Body of pancreas (tissue), 4 donors: ENCODE measurements at regions not wholly inside any gene's neighbourhood (a gene's known extent, or its start where the extent isn't known, plus 50 kb on each side); places are given as distances from the start of the nearest gene placed in this dataset.

ENCODE experiments used
- POLR2A ChIP-seq, 3 donors: fragments of 450-650 bp; IDR thresholded peaks; one replicate each; pipeline ENCODE4 v1.6.1; 2016; ENCODE audit warnings: antibody characterized with exemption in 3 of 3, mild to moderate bottlenecking in 2 of 3
- TF ChIP-seq, protein P1 (sequence below), 7 experiments: fragments of 450-650 bp in 4 of 7; fragments of 200-600 bp in 3 of 7; sonication (generic) in 3 of 7; IDR thresholded peaks; one replicate each; pipeline ENCODE4 v1.5.1; 2016 to 2019; ENCODE audit warnings: antibody characterized with exemption in 7 of 7

DNA sequence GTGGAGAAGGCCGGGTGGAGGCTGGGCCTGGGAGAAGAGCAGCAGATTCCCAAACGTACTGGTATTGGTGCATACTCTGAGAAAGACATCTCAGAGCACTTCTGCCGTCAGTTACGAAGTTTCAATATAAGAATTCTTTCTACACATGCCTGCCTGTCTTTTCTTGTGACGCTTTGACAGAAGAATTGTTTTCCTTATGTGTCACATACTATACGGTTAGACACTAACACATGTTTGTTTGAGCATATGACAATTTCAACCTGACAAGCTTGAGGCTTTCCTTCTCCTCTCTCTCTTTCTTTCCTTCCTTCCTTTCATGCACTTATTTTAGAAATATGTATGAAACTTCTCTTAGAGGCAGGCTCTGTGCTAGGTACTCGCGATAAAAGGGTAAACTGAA is 360.0 kb downstream of the QKI start:
- TF ChIP-seq POLR2A (IDR thresholded peaks at IDR 0.05): no peak
- TF ChIP-seq, protein P1, sequence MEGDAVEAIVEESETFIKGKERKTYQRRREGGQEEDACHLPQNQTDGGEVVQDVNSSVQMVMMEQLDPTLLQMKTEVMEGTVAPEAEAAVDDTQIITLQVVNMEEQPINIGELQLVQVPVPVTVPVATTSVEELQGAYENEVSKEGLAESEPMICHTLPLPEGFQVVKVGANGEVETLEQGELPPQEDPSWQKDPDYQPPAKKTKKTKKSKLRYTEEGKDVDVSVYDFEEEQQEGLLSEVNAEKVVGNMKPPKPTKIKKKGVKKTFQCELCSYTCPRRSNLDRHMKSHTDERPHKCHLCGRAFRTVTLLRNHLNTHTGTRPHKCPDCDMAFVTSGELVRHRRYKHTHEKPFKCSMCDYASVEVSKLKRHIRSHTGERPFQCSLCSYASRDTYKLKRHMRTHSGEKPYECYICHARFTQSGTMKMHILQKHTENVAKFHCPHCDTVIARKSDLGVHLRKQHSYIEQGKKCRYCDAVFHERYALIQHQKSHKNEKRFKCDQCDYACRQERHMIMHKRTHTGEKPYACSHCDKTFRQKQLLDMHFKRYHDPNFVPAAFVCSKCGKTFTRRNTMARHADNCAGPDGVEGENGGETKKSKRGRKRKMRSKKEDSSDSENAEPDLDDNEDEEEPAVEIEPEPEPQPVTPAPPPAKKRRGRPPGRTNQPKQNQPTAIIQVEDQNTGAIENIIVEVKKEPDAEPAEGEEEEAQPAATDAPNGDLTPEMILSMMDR (IDR thresholded peaks at IDR 0.05): no peak
